DOHH2 (cell line): ENCODE measurements at regions not wholly inside any gene's neighbourhood (a gene's known extent, or its start where the extent isn't known, plus 50 kb on each side); places are given as distances from the start of the nearest gene placed in this dataset.

Experiments
- CTCF ChIP-seq: fragments of 200-600 bp; sonication (generic); IDR thresholded peaks from one replicate; pipeline ENCODE4 v1.5.1; 2014; ENCODE audit warnings: antibody characterized with exemption, mild to moderate bottlenecking, low read depth, low read length; ENCODE audit not compliant: poor library complexity, severe bottlenecking
- EZH2phosphoT487 ChIP-seq: fragments of 200-600 bp; sonication (generic); IDR thresholded peaks from 2 replicates; pipeline ENCODE4 v1.6.1; 2017; ENCODE audit warnings: borderline replicate concordance, mild to moderate bottlenecking, antibody characterized with exemption, low read length, moderate library complexity, mixed read lengths

- TF ChIP-seq CTCF (no peak), EZH2phosphoT487 (no peak)
Measured at GRCh38 chr3:72530426-72530825, 317.8 kb downstream of the SHQ1 start.
